H1 (cell line): ENCODE measurements at regions not wholly inside any gene's neighbourhood (a gene's known extent, or its start where the extent isn't known, plus 50 kb on each side); places are given as distances from the start of the nearest gene placed in this dataset.

Experiments
- CTCF ChIA-PET: fragments of 300-600 bp; sonication (Branson Sonifier 250); formaldehyde crosslinking; loops from one replicate; lab custom pipeline; 2021; ENCODE audit not compliant: partially characterized antibody; lab: Charles Lee
- POLR2A ChIA-PET: fragments of 300-600 bp; sonication (Branson Sonifier 250); formaldehyde crosslinking; loops from one replicate; lab custom pipeline; 2021; ENCODE audit warnings: inconsistent platforms; ENCODE audit not compliant: partially characterized antibody; lab: Charles Lee
- DNase-seq, 2 experiments: peaks; one replicate each; pipeline versions ENCODE4 v3.0.0 to v3.0.0-alpha.2; 2010 to 2022; ENCODE audit warnings: low spot score in 2 of 2, low read depth in 1 of 2, mixed read lengths in 1 of 2
- FAIRE-seq: peaks from 2 replicates; lab custom pipeline; 2011; peaks lifted over from hg19 to GRCh38; lab: Jason Lieb, UNC
- H2AFZ ChIP-seq: 2 replicates; pipeline ENCODE4 v1.8.1; 2012; ENCODE audit warnings: low read length, inconsistent platforms
- H2AK5ac ChIP-seq: 2 replicates; pipeline ENCODE4 v1.6.1; 2013; ENCODE audit warnings: low read depth, low read length
- H2BK120ac ChIP-seq: replicated peaks from 2 replicates; pipeline ENCODE3; 2013; ENCODE audit warnings: low read depth, low read length, inconsistent platforms
- H2BK12ac ChIP-seq: 2 replicates; pipeline ENCODE4 v1.6.1; 2013; ENCODE audit warnings: low read depth, low read length
- H2BK15ac ChIP-seq: 2 replicates; pipeline ENCODE4 v1.6.1; 2013; ENCODE audit warnings: low read length
- H2BK20ac ChIP-seq: 2 replicates; pipeline ENCODE4 v1.6.1; 2013; ENCODE audit warnings: low read length
- H2BK5ac ChIP-seq: 2 replicates; pipeline ENCODE4 v1.6.1; 2013; ENCODE audit warnings: low read depth, low read length
- H3K14ac ChIP-seq: 2 replicates; pipeline ENCODE4 v1.6.1; 2013; ENCODE audit warnings: inconsistent platforms; ENCODE audit not compliant: insufficient read length
- H3K18ac ChIP-seq: 2 replicates; pipeline ENCODE4 v1.6.1; 2013; ENCODE audit warnings: low read length; ENCODE audit errors: extremely low read depth
- H3K23ac ChIP-seq: 2 replicates; pipeline ENCODE4 v1.6.1; 2013; ENCODE audit warnings: inconsistent platforms; ENCODE audit not compliant: insufficient read length
- H3K23me2 ChIP-seq: 2 replicates; pipeline ENCODE4 v1.6.1; 2013; ENCODE audit warnings: low read depth, low read length
- H3K27ac ChIP-seq: 2 replicates; pipeline ENCODE4 v1.6.1; 2011; ENCODE audit warnings: low read depth, low read length, inconsistent platforms
- H3K27me3 ChIP-seq, 4 experiments: replicated peaks in 1 of 4; 1 replicate in 1 of 4; 2 replicates in 3 of 4; pipeline versions ENCODE4 v1.6.1 to v1.8.1; 2011 to 2013; ENCODE audit warnings: low read length in 3 of 4, mild to moderate bottlenecking in 3 of 4, inconsistent platforms in 2 of 4, mixed read lengths in 2 of 4, moderate library complexity in 1 of 4; ENCODE audit not compliant: control insufficient read depth in 3 of 4, insufficient read depth in 3 of 4; ENCODE audit errors: extremely low read depth in 1 of 4
- H3K36me3 ChIP-seq, 4 experiments: 2 replicates each; pipeline versions ENCODE4 v1.6.1 to v1.8.1; 2011 to 2013; ENCODE audit warnings: mild to moderate bottlenecking in 4 of 4, low read length in 3 of 4, moderate library complexity in 2 of 4, control low read depth in 1 of 4, inconsistent platforms in 1 of 4; ENCODE audit not compliant: insufficient read depth in 4 of 4, control insufficient read depth in 2 of 4
- H3K4ac ChIP-seq: replicated peaks from 2 replicates; pipeline ENCODE3; 2013; ENCODE audit warnings: low read length, low read depth, mixed read lengths, inconsistent platforms; ENCODE audit not compliant: insufficient read length
- H3K4me1 ChIP-seq, 4 experiments: replicated peaks in 1 of 4; 1 replicate in 1 of 4; 2 replicates in 3 of 4; pipeline versions ENCODE4 v1.6.1 to v1.8.1; 2011 to 2013; ENCODE audit warnings: low read length in 3 of 4, inconsistent platforms in 2 of 4, mixed read lengths in 1 of 4; ENCODE audit not compliant: insufficient read depth in 4 of 4, control insufficient read depth in 3 of 4
- H3K4me2 ChIP-seq, 2 experiments: 2 replicates each; pipeline versions ENCODE4 v1.6.1 to v1.8.1; 2011 to 2013; ENCODE audit warnings: low read depth in 2 of 2, low read length in 2 of 2, control low read depth in 1 of 2, inconsistent platforms in 1 of 2, mild to moderate bottlenecking in 1 of 2; ENCODE audit not compliant: insufficient read depth in 1 of 2
- H3K4me3 ChIP-seq, 4 experiments: fragments of 200-600, 300-600 bp in 1 of 4; sonication (generic), shearing (Covaris generic), sonication (Bioruptor Twin) in 1 of 4; 2 replicates each; pipeline versions ENCODE4 v1.5.1 to v1.8.1; 2011 to 2016; ENCODE audit warnings: low read length in 4 of 4, low read depth in 3 of 4, control low read depth in 2 of 4, inconsistent platforms in 2 of 4, mild to moderate bottlenecking in 2 of 4, mixed read lengths in 1 of 4, moderate library complexity in 1 of 4; ENCODE audit not compliant: insufficient read depth in 2 of 4; ENCODE audit errors: extremely low read depth in 1 of 4
- H3K56ac ChIP-seq: replicated peaks from 2 replicates; pipeline ENCODE3; 2013; ENCODE audit warnings: low read depth, mild to moderate bottlenecking, mixed read lengths, low read length, inconsistent platforms; ENCODE audit not compliant: insufficient read length
- H3K79me1 ChIP-seq: 2 replicates; pipeline ENCODE4 v1.6.1; 2013; ENCODE audit warnings: low read depth, low read length, control low read depth
- H3K79me2 ChIP-seq, 2 experiments: 2 replicates each; pipeline versions ENCODE4 v1.6.1 to v1.8.1; 2012 to 2013; ENCODE audit warnings: low read length in 2 of 2, mild to moderate bottlenecking in 2 of 2, inconsistent platforms in 1 of 2; ENCODE audit not compliant: insufficient read depth in 2 of 2, control insufficient read depth in 1 of 2
- H3K9ac ChIP-seq, 4 experiments: replicated peaks in 1 of 4; 1 replicate in 1 of 4; 2 replicates in 3 of 4; pipeline versions ENCODE4 v1.6.1 to v1.8.1; 2011 to 2013; ENCODE audit warnings: low read depth in 3 of 4, low read length in 3 of 4, control low read depth in 2 of 4, mild to moderate bottlenecking in 2 of 4, moderate library complexity in 2 of 4, inconsistent platforms in 1 of 4; ENCODE audit errors: extremely low read depth in 1 of 4
- H3K9me3 ChIP-seq, 2 experiments: 2 replicates each; pipeline versions ENCODE4 v1.6.1 to v1.8.1; 2012 to 2013; ENCODE audit warnings: mild to moderate bottlenecking in 2 of 2, moderate library complexity in 2 of 2, control low read depth in 1 of 2, inconsistent platforms in 1 of 2, low read depth in 1 of 2, low read length in 1 of 2, mixed read lengths in 1 of 2; ENCODE audit not compliant: insufficient read depth in 2 of 2
- H4K20me1 ChIP-seq, 2 experiments: replicated peaks in 1 of 2; 2 replicates each; pipeline versions ENCODE3 to v1.8.1; 2011 to 2013; ENCODE audit warnings: inconsistent platforms in 2 of 2, low read length in 2 of 2, mild to moderate bottlenecking in 1 of 2; ENCODE audit not compliant: insufficient read depth in 2 of 2, control insufficient read depth in 1 of 2
- H4K5ac ChIP-seq: 2 replicates; pipeline ENCODE4 v1.6.1; 2013; ENCODE audit warnings: low read length, low read depth, mixed read lengths, inconsistent platforms; ENCODE audit not compliant: insufficient read length
- H4K8ac ChIP-seq: 2 replicates; pipeline ENCODE4 v1.8.0; 2013; ENCODE audit warnings: mild to moderate bottlenecking, moderate library complexity, low read length, inconsistent platforms; ENCODE audit not compliant: insufficient read depth; ENCODE audit errors: extremely low read depth
- H4K91ac ChIP-seq: replicated peaks from 2 replicates; pipeline ENCODE3; 2013; ENCODE audit warnings: low read length, mixed read lengths, inconsistent platforms; ENCODE audit not compliant: insufficient read length
- BACH1 ChIP-seq: IDR thresholded peaks from 2 replicates; pipeline ENCODE4 v1.6.1; 2012; ENCODE audit warnings: low read length, improper control_type of control experiment
- BRCA1 ChIP-seq: IDR thresholded peaks from 2 replicates; pipeline ENCODE4 v1.6.1; 2012; ENCODE audit warnings: low read depth, low read length, improper control_type of control experiment
- CEBPB ChIP-seq: IDR thresholded peaks from 2 replicates; pipeline ENCODE4 v1.6.1; 2012; ENCODE audit warnings: low read depth, low read length
- CHD1 ChIP-seq: IDR thresholded peaks from 2 replicates; pipeline ENCODE4 v1.6.1; 2012; ENCODE audit warnings: low read depth, low read length, improper control_type of control experiment
- CHD2 ChIP-seq: IDR thresholded peaks from 2 replicates; pipeline ENCODE4 v1.6.1; 2012; ENCODE audit warnings: low read length, improper control_type of control experiment
- MAFK ChIP-seq: IDR thresholded peaks from 2 replicates; pipeline ENCODE4 v1.6.1; 2012; ENCODE audit warnings: low read depth, mild to moderate bottlenecking, improper control_type of control experiment, low read length
- SRF ChIP-seq: IDR thresholded peaks from 2 replicates; pipeline ENCODE4 v1.6.1; 2011; ENCODE audit warnings: mild to moderate bottlenecking, low read depth, low read length, moderate library complexity
- YY1 ChIP-seq: IDR thresholded peaks from 2 replicates; pipeline ENCODE4 v1.6.1; 2011; ENCODE audit warnings: low read depth, mild to moderate bottlenecking, low read length
- WGBS, 2 experiments: shearing (Covaris generic) in 1 of 2; methylation state at CpG; one replicate each; pipeline versions ENCODE4 v1.1.6 to v1.1.7; 2013 to 2015; ENCODE audit warnings: low lambda C conversion rate in 2 of 2, mixed read lengths in 2 of 2, inconsistent platforms in 1 of 2, low coverage in 1 of 2, missing lambda C conversion rate in 1 of 2; ENCODE audit not compliant: insufficient replicate concordance in 2 of 2, insufficient coverage in 1 of 2, insufficient read length in 1 of 2; ENCODE audit errors: extremely low coverage in 1 of 2, missing lambda C conversion rate in 1 of 2; 5-methylcytosine and 5-hydroxymethylcytosine counted together

GRCh38 chr1:244231572-244232315, 180.7 kb downstream of the ZBTB18 start:
- H3K4me3 ChIP-seq = no peak overlapping the region
- FAIRE-seq (no peak), DNase-seq (no peak)
- H3K9me3 ChIP-seq = no peaks in the 10 kb centered on the region
- no peak overlapping the region for H2BK120ac ChIP-seq
- no peak overlapping the region for H3K18ac ChIP-seq
- H3K23me2 ChIP-seq = no peaks in the 10 kb centered on the region
- H3K9ac ChIP-seq = no peak overlapping the region
- no peak overlapping the region for H3K27ac ChIP-seq
- no peak overlapping the region for H3K4ac ChIP-seq
- 77% methylated on average over 24 of the region's 27 CpGs; no CpG with 5 or more reads in 1 of the 2 experiments for WGBS, 2 experiments
- H2AK5ac ChIP-seq = no peak overlapping the region
- H3K27me3 ChIP-seq = no peaks in the 10 kb centered on the region; a peak in 1 of 7 replicates
- H3K4me1 ChIP-seq = peaks cover 0 to 8% (median 1%) of the 10 kb centered on the region in 4 experiments; a peak in 3 of 7 replicates
- no peaks in the 10 kb centered on the region for H4K20me1 ChIP-seq
- no peak overlapping the region for H4K5ac ChIP-seq
- H2AFZ ChIP-seq = peak overlapping the region; percentile 78
- no peak overlapping the region for H4K91ac ChIP-seq
- CTCF ChIA-PET = interaction anchor here (1.2 to 2.0 kb wide), 4 partner anchors 30 to 233 kb away, joined by 3 to 6 read pairs (median 3); no protein-coding TSS in a partner anchor
- TF ChIP-seq SRF = no peak
- TF ChIP-seq BACH1 = no peak
- no peak for TF ChIP-seq BRCA1
- TF ChIP-seq YY1 = no peak
- TF ChIP-seq CEBPB = no peak
- no peak for TF ChIP-seq MAFK
- TF ChIP-seq CHD1 = no peak
- TF ChIP-seq CHD2 = no peak
- POLR2A ChIA-PET = interaction anchor here (0.7 kb wide), 1 partner anchor 35 kb away, joined by 3 read pairs; no protein-coding TSS in a partner anchor
- H3K36me3 ChIP-seq = no peaks in the 10 kb centered on the region
- H4K8ac ChIP-seq = no peak overlapping the region
- H3K79me1 ChIP-seq = no peaks in the 10 kb centered on the region
- no peak overlapping the region for H3K23ac ChIP-seq
- 0 out of 2 replicates have a peak overlapping the region, but pooled peaks have one; percentile 10 for H2BK15ac ChIP-seq
- no peak overlapping the region for H2BK20ac ChIP-seq
- no peak overlapping the region for H3K14ac ChIP-seq
- no peak overlapping the region for H2BK5ac ChIP-seq
- no peaks in the 10 kb centered on the region for H3K79me2 ChIP-seq
- 0 out of 2 replicates have a peak overlapping the region, but pooled peaks have one; percentile 28 for H2BK12ac ChIP-seq
- H3K56ac ChIP-seq = no peak overlapping the region
- no peak overlapping the region for H3K4me2 ChIP-seq
